ENCODE measurements at regions not wholly inside any gene's neighbourhood (a gene's known extent, or its start where the extent isn't known, plus 50 kb on each side); places are given as distances from the start of the nearest gene placed in this dataset.

DNA sequence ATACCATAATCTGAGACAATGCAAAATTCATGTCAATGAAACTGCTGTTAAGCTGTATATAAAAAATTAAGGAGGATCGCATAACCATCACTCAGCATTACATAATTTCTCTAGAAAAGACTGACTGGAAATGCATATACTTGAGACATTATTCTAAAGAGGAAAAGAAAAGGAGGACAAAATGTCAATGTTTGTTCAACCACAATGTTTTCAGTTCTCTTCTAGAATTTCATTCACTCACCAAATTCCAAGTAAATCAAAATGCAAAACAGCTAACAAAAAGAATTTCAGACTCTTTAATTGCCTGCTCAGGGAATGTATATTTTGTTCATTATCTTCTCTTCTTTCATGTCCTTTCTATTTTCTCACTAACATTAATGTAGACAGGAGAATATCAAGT, 106.2 kb upstream of the CCDC28A start:
- TF ChIP-seq, protein P1, sequence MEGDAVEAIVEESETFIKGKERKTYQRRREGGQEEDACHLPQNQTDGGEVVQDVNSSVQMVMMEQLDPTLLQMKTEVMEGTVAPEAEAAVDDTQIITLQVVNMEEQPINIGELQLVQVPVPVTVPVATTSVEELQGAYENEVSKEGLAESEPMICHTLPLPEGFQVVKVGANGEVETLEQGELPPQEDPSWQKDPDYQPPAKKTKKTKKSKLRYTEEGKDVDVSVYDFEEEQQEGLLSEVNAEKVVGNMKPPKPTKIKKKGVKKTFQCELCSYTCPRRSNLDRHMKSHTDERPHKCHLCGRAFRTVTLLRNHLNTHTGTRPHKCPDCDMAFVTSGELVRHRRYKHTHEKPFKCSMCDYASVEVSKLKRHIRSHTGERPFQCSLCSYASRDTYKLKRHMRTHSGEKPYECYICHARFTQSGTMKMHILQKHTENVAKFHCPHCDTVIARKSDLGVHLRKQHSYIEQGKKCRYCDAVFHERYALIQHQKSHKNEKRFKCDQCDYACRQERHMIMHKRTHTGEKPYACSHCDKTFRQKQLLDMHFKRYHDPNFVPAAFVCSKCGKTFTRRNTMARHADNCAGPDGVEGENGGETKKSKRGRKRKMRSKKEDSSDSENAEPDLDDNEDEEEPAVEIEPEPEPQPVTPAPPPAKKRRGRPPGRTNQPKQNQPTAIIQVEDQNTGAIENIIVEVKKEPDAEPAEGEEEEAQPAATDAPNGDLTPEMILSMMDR (conservative IDR thresholded peaks at IDR 0.05; ENCODE audit: low read depth in 2 of 2) = no peak
- TF ChIP-seq STAT1 (IDR thresholded peaks at IDR 0.05; ENCODE audit: unreplicated experiment) (no peak), EZH2 (IDR thresholded peaks at IDR 0.05; ENCODE audit: low read depth, unreplicated experiment) (no peak)

All from GM23338 (cell line).